Activated B cell treated with CpG ODN at 0.5 μM for 24 hours (primary cell): ENCODE measurements at regions not wholly inside any gene's neighbourhood (a gene's known extent, or its start where the extent isn't known, plus 50 kb on each side); places are given as distances from the start of the nearest gene placed in this dataset.

ENCODE experiments used
- ATAC-seq: fragments of 200-7000 bp; cut with Tn5 transposase; one replicate; pipeline ENCODE4 v1.10.0; 2021; ENCODE audit warnings: low read depth, mild to moderate bottlenecking, moderate library complexity
- CTCF ChIA-PET: fragments of 350-600 bp; sonication (Branson Sonifier 250); formaldehyde crosslinking; loops from one replicate; lab custom pipeline; 2021; ENCODE audit warnings: antibody characterized with exemption; lab: Charles Lee
- POLR2A ChIA-PET: fragments of 350-600 bp; sonication (Branson Sonifier 250); formaldehyde crosslinking; loops from one replicate; lab custom pipeline; 2021; ENCODE audit warnings: antibody characterized with exemption; lab: Charles Lee
- DNase-seq: peaks from one replicate; pipeline ENCODE4 v3.0.0; 2022
- H3K27ac Mint-ChIP-seq: one replicate; pipeline ENCODE4 v1.8.0; 2020; ENCODE audit warnings: mixed read lengths
- H3K27me3 Mint-ChIP-seq: one replicate; pipeline ENCODE4 v1.8.0; 2021; ENCODE audit warnings: mixed read lengths
- H3K36me3 Mint-ChIP-seq: one replicate; pipeline ENCODE4 v1.8.0; 2021; ENCODE audit warnings: low read depth, mixed read lengths
- H3K4me1 Mint-ChIP-seq: one replicate; pipeline ENCODE4 v1.8.0; 2021; ENCODE audit warnings: mixed read lengths
- H3K4me3 Mint-ChIP-seq: one replicate; pipeline ENCODE4 v1.8.0; 2020; ENCODE audit warnings: mild to moderate bottlenecking, mixed read lengths
- H3K9me3 Mint-ChIP-seq: one replicate; pipeline ENCODE4 v1.8.0; 2020; ENCODE audit warnings: mixed read lengths
- intact Hi-C: fragments of 100-400 bp; cut with micrococcal nuclease; formaldehyde crosslinking; loops from one replicate; pipeline ENCODE4 v1.15.1; 2024
- TF ChIP-seq, protein P1 (sequence below): fragments of 200-600 bp; IDR thresholded peaks from one replicate; pipeline ENCODE4 v1.8.0; 2022; ENCODE audit warnings: antibody characterized with exemption, mild to moderate bottlenecking

GRCh38 chr20:51329845-51330244, 212.7 kb downstream of the NFATC2 start:
- ChIA-PET CTCF (no interaction called here), POLR2A (no interaction called here)
- TF ChIP-seq, protein P1, sequence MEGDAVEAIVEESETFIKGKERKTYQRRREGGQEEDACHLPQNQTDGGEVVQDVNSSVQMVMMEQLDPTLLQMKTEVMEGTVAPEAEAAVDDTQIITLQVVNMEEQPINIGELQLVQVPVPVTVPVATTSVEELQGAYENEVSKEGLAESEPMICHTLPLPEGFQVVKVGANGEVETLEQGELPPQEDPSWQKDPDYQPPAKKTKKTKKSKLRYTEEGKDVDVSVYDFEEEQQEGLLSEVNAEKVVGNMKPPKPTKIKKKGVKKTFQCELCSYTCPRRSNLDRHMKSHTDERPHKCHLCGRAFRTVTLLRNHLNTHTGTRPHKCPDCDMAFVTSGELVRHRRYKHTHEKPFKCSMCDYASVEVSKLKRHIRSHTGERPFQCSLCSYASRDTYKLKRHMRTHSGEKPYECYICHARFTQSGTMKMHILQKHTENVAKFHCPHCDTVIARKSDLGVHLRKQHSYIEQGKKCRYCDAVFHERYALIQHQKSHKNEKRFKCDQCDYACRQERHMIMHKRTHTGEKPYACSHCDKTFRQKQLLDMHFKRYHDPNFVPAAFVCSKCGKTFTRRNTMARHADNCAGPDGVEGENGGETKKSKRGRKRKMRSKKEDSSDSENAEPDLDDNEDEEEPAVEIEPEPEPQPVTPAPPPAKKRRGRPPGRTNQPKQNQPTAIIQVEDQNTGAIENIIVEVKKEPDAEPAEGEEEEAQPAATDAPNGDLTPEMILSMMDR: no peak
- no peak for ATAC-seq
- H3K27me3 Mint-ChIP-seq: peaks cover 11% of the 10 kb centered on the region
- no peaks in the 10 kb centered on the region for H3K36me3 Mint-ChIP-seq
- no peak for DNase-seq
- intact Hi-C loops: no loop called here
- no peaks in the 10 kb centered on the region for H3K4me1 Mint-ChIP-seq
- no peak overlapping the region for H3K4me3 Mint-ChIP-seq
- peaks cover 6% of the 10 kb centered on the region for H3K9me3 Mint-ChIP-seq
- H3K27ac Mint-ChIP-seq: no peak overlapping the region

DNA sequence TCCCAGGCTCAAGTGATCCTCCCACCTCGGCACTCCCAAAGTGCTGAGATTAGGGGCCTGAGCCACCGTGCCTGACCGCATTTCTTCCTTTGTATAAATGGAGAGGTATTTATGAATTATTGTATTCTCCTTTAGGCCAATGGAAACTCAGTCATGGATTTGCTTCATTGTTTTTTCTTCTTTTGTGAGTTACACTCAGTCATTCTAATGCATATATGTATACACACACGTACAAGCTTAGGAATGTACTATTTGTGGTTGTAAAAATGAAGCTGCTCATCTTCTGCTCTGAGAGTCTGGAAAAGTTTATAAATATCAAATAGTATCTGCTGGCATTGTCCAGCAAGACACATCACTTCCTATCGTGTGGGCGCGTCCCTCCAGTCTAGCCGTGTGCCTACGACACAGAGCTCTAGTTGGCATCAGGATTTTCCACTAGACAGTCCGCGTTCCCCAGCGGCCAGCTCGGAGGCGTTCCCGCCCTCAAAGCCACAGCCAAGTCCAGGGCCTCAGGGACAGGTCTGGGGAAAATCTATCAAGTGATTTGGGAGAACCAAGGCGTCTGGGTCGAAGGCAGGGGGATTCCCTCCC, 215.2 kb downstream of the NFATC2 start:
- ChIA-PET POLR2A (no interaction called here), CTCF (no interaction called here)
- no peaks in the 10 kb centered on the region for H3K36me3 Mint-ChIP-seq
- DNase-seq (no peak), ATAC-seq (no peak)
- peaks cover 6% of the 10 kb centered on the region for H3K9me3 Mint-ChIP-seq
- no peak overlapping the region for H3K27ac Mint-ChIP-seq
- H3K4me3 Mint-ChIP-seq: no peak overlapping the region
- no peaks in the 10 kb centered on the region for H3K4me1 Mint-ChIP-seq
- TF ChIP-seq, protein P1: no peak
- intact Hi-C loops: no loop called here
- H3K27me3 Mint-ChIP-seq: peaks cover 19% of the 10 kb centered on the region

- intact Hi-C loops: no loop called here
- Mint-ChIP-seq H3K4me3 (no peak overlapping the region), H3K27ac (no peak overlapping the region), H3K27me3 (peaks cover 20% of the 10 kb centered on the region), H3K36me3 (no peaks in the 10 kb centered on the region), H3K9me3 (peaks cover 6% of the 10 kb centered on the region), H3K4me1 (no peaks in the 10 kb centered on the region)
- ChIA-PET POLR2A (no interaction called here), CTCF (interaction anchor here (0.7 to 1.0 kb wide), 3 partner anchors 14 to 339 kb away, joined by 3 to 4 read pairs (median 3); no protein-coding TSS in a partner anchor)
- TF ChIP-seq, protein P1: no peak
- DNase-seq (no peak), ATAC-seq (no peak)
Measured at GRCh38 chr20:51326201-51326819, 216.2 kb downstream of the NFATC2 start.

GRCh38 chr20:51322164-51322707, 220.3 kb downstream of the NFATC2 start:
- DNase-seq (no peak), ATAC-seq (no peak)
- Mint-ChIP-seq H3K27ac (no peak overlapping the region), H3K36me3 (no peaks in the 10 kb centered on the region), H3K4me3 (no peak overlapping the region), H3K4me1 (no peaks in the 10 kb centered on the region), H3K9me3 (peaks cover 4% of the 10 kb centered on the region), H3K27me3 (peaks cover 13% of the 10 kb centered on the region)
- intact Hi-C loops: no loop called here
- POLR2A ChIA-PET: no interaction called here
- TF ChIP-seq, protein P1: no peak
- CTCF ChIA-PET: interaction anchor here (1.5 kb wide), 1 partner anchor 335 kb away, joined by 3 read pairs; no protein-coding TSS in a partner anchor
